CD4-positive, alpha-beta T cell treated with Interferon gamma for 1 hour (primary cell): ENCODE measurements at regions not wholly inside any gene's neighbourhood (a gene's known extent, or its start where the extent isn't known, plus 50 kb on each side); places are given as distances from the start of the nearest gene placed in this dataset.

Experiments
- DNase-seq: peaks from one replicate; pipeline ENCODE4 v3.0.0-alpha.2; 2020

DNA sequence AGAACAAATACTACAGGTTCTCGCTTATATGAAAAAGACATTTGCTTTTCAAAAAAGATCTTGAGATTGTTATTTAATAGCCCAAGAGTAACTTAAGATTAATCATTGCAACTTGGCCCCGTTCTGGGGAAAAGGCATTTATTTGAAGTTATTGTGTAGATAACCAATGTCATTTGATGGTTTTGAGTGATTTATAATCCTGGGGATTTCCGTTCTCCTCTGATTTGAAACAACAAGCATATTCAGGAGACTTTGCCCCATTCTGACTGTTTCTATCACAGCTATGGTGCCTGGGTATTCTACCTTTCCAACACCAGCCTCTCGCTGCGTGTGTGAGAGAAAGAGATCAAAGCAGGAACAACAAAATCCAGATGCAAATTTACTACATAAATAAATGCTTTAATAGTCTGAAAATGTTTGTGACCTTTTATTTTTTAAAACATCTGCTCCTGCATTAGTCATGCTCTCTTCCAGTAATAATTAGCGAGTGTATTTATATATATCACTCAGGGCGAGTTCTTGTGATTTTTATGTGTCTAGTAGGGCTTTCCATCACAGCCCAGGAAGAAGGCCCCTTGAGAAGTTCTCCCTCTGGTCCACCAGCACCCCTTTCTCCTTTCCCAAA is 197.9 kb upstream of the FOXQ1 start:
- no peak for DNase-seq

DNA sequence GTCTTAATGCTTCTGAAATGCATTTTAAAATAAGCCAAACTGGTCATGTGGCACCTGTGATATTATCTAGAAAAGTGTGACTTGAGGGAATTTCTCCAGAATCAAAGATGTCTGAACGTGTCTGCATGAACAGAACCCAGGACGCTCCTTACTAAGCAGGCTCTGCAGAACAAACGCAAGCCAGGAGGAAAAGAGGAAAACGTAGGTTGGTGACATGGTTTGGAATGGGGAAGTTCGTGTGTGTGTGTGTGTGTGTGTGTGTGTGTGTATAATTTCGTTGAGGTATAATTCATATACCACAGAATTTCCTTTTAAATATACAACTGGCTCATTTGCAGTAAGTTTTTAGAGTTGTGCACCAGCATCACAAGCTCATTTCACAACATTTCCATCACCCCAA is 200.5 kb upstream of the FOXQ1 start:
- DNase-seq: no peak

GRCh38 chr6:1110941-1111349 is 201.0 kb upstream of the FOXQ1 start:
- DNase-seq: no peak

DNA sequence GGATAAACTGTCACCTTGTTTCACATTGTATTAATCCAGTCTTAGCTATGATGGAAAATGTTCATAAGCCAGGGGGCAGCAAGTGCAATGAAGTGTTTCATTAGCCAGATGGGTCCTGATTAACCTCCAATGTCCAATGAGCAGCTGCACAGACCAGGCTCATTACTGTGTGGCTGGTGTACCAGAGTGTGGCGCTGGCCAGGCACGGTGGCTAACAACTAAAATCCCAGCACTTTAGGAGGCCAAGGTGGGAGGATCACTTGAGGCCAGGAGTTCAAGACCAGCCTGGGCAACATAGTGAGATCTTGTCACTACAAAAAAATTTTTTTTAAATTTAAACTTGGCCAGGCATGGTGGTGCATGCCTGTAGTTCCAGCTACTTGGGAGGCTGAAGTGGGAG is 201.7 kb upstream of the FOXQ1 start:
- DNase-seq: no peak

- DNase-seq: no peak
Measured at GRCh38 chr6:1109134-1109533, 202.8 kb upstream of the FOXQ1 start.

DNA sequence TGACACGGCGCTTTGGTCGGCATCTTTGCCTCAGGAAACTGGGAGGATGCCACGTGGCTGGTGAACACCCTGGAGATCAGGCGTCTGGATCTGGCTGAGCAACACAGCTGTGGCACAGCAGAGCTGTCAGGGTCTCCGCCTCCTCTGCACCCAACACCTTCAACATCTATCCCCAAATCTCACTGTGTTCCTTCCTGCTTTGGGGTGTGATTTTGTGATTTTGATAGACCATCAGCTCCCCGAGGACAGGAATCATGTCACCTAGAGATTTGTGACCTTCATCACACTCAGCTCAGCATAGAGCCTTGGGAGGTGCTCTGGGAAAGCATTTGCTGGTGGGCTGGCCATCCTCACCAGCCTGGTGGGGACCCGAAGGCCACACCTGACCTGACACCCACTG is 203.7 kb upstream of the FOXQ1 start:
- DNase-seq: no peak

- DNase-seq: no peak
Measured at GRCh38 chr6:1107578-1107977, 204.3 kb upstream of the FOXQ1 start.

GRCh38 chr6:1105833-1106400 is 206.0 kb upstream of the FOXQ1 start:
- no peak for DNase-seq

DNA sequence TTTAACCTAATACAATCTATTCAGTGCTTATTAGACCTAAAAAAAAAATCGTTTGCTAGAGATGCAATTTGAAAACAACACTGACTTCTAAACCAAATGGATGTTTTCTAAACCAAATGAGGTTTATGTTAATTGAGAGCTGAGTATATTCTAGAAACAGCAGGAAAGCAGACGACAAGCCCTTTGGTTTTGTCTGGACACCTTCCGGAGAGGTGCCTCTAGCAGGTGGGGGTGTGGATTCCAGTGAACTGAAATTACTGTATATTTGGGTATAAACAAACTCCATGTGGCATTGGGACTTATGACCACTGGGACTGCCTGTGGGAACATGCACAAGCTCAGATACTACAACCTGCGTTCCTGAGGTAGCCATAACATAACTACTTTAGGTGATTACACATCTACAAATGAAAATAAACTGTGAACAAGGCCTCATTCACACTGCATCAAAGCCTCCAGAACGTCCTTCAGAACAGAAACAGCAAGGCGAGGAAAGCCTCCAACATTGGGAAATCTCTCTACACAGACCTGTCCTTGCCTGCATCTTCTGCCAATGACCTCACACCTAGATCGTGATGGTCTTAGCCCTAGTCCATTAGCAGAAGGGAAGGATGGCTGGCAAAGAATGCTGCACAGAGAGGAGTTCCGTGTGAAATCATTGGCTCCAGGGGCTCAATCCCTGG is 206.8 kb upstream of the FOXQ1 start:
- DNase-seq: no peak

- no peak for DNase-seq
Measured at GRCh38 chr6:1103945-1104623, 207.8 kb upstream of the FOXQ1 start.

GRCh38 chr6:1103021-1103420 is 208.9 kb upstream of the FOXQ1 start:
- no peak for DNase-seq

- no peak for DNase-seq
Measured at GRCh38 chr6:1100269-1100668, 211.6 kb upstream of the FOXQ1 start.

DNA sequence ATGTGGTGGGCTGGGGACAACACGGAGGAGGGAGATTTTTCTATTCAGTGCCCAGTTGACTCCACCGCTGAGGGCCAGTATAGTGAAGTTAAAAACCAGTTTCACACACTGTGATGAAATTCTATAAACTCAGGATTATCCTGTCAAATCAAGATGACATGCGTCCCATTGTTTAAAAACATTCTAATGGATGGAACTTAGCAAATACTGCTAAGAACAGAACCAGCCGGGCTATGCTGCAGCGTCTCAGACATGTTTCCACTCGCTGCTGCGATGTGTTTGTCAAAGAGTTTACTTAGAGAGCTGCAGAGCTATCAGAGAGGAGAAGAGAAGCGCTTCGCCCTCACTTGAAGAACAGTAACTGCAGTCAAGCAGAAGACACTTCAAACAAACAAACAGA is 212.6 kb upstream of the FOXQ1 start:
- no peak for DNase-seq

DNA sequence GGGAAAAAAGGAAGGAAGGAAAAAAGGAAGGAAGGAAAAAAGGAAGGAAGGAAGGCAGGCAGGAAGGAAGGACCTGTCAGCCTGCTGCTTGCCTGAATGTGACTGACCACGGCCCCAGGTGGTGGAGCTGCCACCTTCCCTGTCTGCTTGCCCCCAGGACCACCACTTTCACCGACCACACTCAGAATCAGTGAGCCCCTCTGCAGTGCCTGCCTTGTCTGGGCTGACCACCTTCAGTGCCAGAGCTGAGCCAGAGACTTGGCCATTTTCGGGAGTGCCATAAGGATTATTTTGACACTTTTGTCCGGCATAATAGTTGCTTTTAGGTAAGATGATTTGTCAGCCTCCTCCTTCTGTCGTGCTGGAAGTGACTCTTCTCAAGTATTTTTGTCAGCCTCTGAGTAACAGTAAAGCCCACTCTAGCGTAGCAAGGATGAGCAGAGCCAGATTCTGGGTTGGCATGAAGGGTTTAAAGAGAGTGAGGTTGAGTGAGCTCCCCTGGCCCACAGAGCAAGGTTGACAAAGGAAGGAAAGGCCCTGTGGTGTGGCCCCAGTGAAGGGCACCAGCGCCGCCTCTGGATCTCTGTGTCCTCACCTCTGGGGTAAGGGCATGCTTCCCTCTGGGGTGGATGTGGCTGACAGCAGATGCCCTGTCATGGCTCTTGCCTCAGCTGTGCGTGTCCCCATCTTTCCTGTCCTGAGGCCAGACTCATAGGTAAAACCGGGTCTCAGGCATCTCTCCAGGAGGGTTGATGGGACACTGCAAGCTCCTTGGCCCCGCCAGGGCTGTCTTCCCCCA is 214.7 kb upstream of the FOXQ1 start:
- DNase-seq: no peak

GRCh38 chr6:1094306-1094705 is 217.6 kb upstream of the FOXQ1 start:
- DNase-seq: no peak

DNA sequence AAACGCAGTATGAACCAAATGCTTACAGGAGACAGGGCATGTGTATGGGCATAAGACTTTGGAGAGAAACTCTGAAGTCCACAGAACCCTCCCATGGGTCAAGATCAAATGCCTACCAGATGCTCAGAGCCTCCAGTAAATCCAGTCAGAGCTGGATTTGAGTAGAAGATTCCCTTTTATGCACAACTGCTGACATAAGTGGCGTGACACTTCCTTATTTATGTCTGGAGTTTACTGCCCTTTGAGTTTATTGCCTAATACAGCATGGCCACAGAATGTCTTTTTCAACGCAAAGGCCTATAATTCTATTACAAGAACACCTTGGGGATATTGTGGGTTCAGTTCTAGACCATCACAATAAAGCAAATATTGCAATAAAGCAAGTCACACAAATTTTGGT is 220.0 kb upstream of the FOXQ1 start:
- no peak for DNase-seq

- DNase-seq: no peak
Measured at GRCh38 chr6:1089859-1090258, 222.0 kb upstream of the FOXQ1 start.

DNA sequence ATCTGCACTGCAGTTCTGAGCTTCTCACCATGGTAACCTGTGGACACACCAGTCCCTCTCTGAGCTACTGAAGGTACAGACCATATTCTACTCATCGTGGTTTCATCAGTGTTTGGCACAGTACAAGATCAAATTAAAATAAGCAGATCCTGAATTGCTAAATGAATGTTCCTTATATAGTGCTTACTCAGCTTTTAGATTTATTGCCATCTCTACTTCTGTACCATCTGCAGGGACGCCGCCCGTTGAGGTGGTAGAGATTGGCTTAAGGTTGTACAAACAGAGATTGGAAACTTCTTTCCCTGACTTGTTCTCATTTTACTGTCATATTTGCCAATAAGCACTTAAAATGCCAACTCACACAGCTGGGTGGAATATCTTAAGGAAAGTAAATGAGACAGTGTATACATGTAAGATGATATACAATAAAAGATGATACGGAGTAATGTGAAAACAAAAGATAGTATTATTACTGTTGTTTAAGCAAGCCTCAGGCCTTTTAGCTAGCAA is 223.4 kb upstream of the FOXQ1 start:
- DNase-seq: no peak

DNA sequence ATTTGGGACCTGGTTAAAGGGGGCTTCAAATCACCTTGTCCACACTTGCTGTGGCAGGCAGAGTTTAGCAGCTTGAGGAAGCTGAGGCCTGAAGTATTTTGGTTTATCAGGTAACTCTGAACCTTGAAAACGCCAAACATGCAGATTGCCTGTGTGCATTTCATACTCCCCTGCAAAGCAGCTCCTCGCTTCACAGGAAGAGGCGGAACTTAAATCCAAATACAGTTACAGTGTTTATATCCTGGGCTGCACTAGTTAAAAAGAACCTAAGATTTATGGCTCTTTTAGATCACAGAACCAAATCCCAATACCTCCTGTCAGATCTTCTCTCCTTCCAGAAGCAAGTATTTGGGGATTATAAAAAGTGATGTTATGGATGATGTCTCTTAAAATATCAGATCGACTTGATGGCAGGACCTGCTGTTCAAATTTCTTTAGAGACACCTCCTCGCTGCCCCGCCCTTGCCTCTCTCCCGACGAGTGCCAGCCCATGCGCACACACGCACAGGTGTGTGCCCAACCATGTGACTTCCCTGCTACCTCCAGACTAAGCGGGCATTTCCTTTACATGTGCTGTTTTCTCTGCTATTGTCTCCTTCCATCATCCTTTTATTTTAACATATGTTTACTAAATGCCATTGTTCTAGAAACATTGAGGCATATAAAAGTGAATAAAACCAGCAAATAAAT is 224.6 kb upstream of the FOXQ1 start:
- DNase-seq: no peak

DNA sequence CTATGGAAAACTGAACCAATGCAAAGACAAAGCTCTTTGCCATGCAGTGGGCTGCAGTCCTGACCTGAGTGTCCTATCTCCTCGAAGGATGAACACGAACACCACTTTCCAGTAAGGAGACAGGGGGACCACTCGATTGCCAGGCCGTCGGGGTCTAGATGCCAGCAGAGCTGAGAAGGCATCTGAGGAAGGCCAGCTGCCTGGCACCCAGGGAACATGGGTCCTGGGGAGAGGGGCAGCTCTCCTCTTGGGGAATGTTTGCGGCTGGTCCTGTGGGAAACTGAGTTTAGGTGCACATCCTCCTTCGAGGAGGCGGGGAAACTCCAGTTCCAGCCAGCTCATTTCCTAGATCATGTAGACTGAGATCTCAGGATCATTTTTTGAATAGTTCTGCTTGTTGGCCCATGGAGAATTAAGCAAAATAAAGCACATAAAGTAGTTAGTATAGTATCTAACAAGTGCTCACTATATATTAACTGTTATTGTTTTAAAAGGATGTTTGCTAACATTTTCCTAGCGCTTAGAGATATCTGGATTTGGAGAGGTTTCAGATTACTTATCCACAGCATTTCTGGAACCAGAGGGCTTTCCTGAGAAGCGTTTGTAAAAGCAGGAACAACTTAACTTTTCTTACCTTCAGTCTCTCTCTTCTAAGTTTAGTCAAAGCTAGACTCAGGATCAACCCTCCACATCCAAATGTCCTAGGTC is 225.3 kb upstream of the FOXQ1 start:
- no peak for DNase-seq

DNA sequence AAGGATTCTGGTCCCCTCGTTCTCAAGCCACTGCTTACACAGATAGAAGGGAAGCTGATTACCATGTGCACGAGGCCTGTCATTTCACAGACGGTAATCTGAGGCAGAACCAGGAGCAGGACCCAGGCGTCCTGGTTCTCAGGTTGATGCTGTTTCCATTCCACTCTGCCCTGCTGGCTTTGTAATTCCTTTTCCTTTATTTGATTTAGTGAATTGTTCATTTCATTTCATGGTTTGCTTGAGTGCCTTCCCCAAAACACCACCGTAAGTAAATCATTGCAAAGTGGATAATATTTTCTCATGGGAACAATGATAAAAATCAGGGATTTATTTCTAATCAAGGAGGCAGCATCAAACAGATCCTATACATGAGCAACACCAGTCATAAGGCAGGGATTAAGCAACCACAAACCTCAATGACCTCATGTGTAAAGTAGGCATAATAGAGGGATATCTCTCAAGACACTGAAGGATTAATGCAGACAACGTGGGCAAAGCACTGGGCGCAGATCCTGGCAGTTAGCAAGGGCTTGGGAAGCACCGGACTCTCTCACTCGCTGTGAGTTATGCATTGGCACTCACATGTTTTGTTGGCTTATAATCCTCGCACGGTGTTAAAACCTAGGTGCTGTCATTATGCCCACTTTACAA is 229.5 kb upstream of the FOXQ1 start:
- DNase-seq: no peak
